GM23338 (cell line): ENCODE measurements at regions not wholly inside any gene's neighbourhood (a gene's known extent, or its start where the extent isn't known, plus 50 kb on each side); places are given as distances from the start of the nearest gene placed in this dataset.
A peak's percentile ranks its signal among the peaks of the same experiment; 100 is the strongest.

Experiments used
- ATAC-seq: fragments of 200-7000 bp; cut with Tn5 transposase; 3 replicates; pipeline ENCODE4 v1.9.1; 2020
- DNase-seq: peaks from one replicate; pipeline ENCODE4 v3.0.0-alpha.2; 2015; ENCODE audit warnings: low spot score
- H2AFZ ChIP-seq: fragments of 200-600 bp; sonication (generic); 2 replicates; pipeline ENCODE4 v1.8.0; 2016; ENCODE audit warnings: antibody characterized with exemption, mild to moderate bottlenecking, moderate library complexity
- H3F3A ChIP-seq: fragments of 200-600 bp; sonication (generic); replicated peaks from 2 replicates; pipeline ENCODE4 v1.8.0; 2017; ENCODE audit warnings: antibody characterized with exemption, mixed run types, low read depth
- H3K27ac ChIP-seq: fragments of 200-600 bp; sonication (generic); 2 replicates; pipeline ENCODE4 v1.6.1; 2016; ENCODE audit warnings: low read depth
- H3K27me3 ChIP-seq: fragments of 200-600 bp; sonication (generic); 2 replicates; pipeline ENCODE4 v1.8.0; 2016; ENCODE audit warnings: mild to moderate bottlenecking, mixed run types, moderate library complexity; ENCODE audit not compliant: insufficient read depth
- H3K36me3 ChIP-seq: fragments of 200-600 bp; sonication (generic); 2 replicates; pipeline ENCODE4 v1.8.0; 2016; ENCODE audit warnings: mild to moderate bottlenecking; ENCODE audit not compliant: insufficient read depth
- H3K4me1 ChIP-seq: fragments of 200-600 bp; sonication (generic); 2 replicates; pipeline ENCODE4 v1.8.0; 2016; ENCODE audit warnings: mild to moderate bottlenecking, moderate library complexity; ENCODE audit not compliant: insufficient read depth
- H3K4me2 ChIP-seq: fragments of 200-600 bp; sonication (generic); 2 replicates; pipeline ENCODE4 v1.7.1; 2017; ENCODE audit warnings: mixed run types
- H3K4me3 ChIP-seq: fragments of 200-600 bp; sonication (generic); 2 replicates; pipeline ENCODE4 v1.6.1; 2016; ENCODE audit warnings: mixed run types
- H3K79me2 ChIP-seq: fragments of 200-600 bp; sonication (generic); replicated peaks from 2 replicates; pipeline ENCODE4 v1.8.0; 2017; ENCODE audit warnings: mild to moderate bottlenecking; ENCODE audit not compliant: insufficient read depth
- H3K9me2 ChIP-seq: fragments of 200-600 bp; sonication (generic); 2 replicates; pipeline ENCODE4 v1.8.0; 2017; ENCODE audit not compliant: insufficient read depth
- H4K20me1 ChIP-seq: fragments of 200-600 bp; sonication (generic); replicated peaks from 2 replicates; pipeline ENCODE4 v1.8.0; 2017; ENCODE audit warnings: mild to moderate bottlenecking; ENCODE audit not compliant: insufficient read depth
- H3K27ac Mint-ChIP-seq: 2 replicates; pipeline ENCODE4 v1.8.0; 2020; ENCODE audit warnings: inconsistent platforms, mild to moderate bottlenecking, moderate library complexity, mixed read lengths
- H3K27me3 Mint-ChIP-seq: 3 replicates; pipeline ENCODE4 v1.8.0; 2022; ENCODE audit warnings: low read depth, mild to moderate bottlenecking, moderate library complexity, mixed read lengths, inconsistent platforms; ENCODE audit not compliant: insufficient read depth, poor library complexity
- H3K36me3 Mint-ChIP-seq: 3 replicates; pipeline ENCODE4 v1.8.0; 2021; ENCODE audit warnings: low read depth, mild to moderate bottlenecking, inconsistent platforms, moderate library complexity, mixed read lengths
- H3K4me1 Mint-ChIP-seq: 3 replicates; pipeline ENCODE4 v1.8.0; 2020; ENCODE audit warnings: mild to moderate bottlenecking, inconsistent platforms, mixed read lengths
- H3K4me3 Mint-ChIP-seq: 3 replicates; pipeline ENCODE4 v1.8.0; 2021; ENCODE audit warnings: moderate library complexity, mild to moderate bottlenecking, inconsistent platforms, mixed read lengths
- H3K9me3 Mint-ChIP-seq: 3 replicates; pipeline ENCODE4 v1.8.0; 2020; ENCODE audit warnings: moderate library complexity, mild to moderate bottlenecking, inconsistent platforms, mixed read lengths
- CREB1 ChIP-seq: fragments of 250-450 bp; sonication (Bioruptor Pico); IDR thresholded peaks from 2 replicates; pipeline ENCODE4 v1.5.0; 2020; ENCODE audit warnings: low read depth, mild to moderate bottlenecking, moderate library complexity
- EZH2 ChIP-seq: fragments of 200-600 bp; sonication (generic); IDR thresholded peaks from one replicate; pipeline ENCODE4 v1.8.0; 2017; ENCODE audit warnings: antibody characterized with exemption, mild to moderate bottlenecking, low read depth; ENCODE audit not compliant: unreplicated experiment
- EZH2phosphoT487 ChIP-seq: fragments of 200-600 bp; sonication (generic); IDR thresholded peaks from one replicate; pipeline ENCODE4 v1.8.1; 2018; ENCODE audit warnings: antibody characterized with exemption; ENCODE audit not compliant: unreplicated experiment
- JUNB ChIP-seq: IDR thresholded peaks from one replicate; pipeline ENCODE4 v1.6.1; 2016; ENCODE audit warnings: antibody characterized with exemption; ENCODE audit not compliant: unreplicated experiment
- NANOG ChIP-seq: IDR thresholded peaks from 2 replicates; pipeline ENCODE4 v1.6.1; 2016; ENCODE audit warnings: antibody characterized with exemption, borderline replicate concordance
- POLR2AphosphoS5 ChIP-seq: IDR thresholded peaks from 2 replicates; pipeline ENCODE4 v1.6.1; 2016; ENCODE audit warnings: antibody characterized with exemption, low read depth
- STAT1 ChIP-seq: IDR thresholded peaks from one replicate; pipeline ENCODE4 v1.6.1; 2016; ENCODE audit warnings: antibody characterized with exemption; ENCODE audit not compliant: unreplicated experiment
- ZNF114 ChIP-seq: fragments of 250-450 bp; sonication (Bioruptor Pico); IDR thresholded peaks from 2 replicates; pipeline ENCODE4 v1.5.0; 2020; ENCODE audit warnings: mild to moderate bottlenecking, moderate library complexity
- TF ChIP-seq, protein P1 (sequence below): IDR thresholded peaks from 2 replicates; pipeline ENCODE4 v1.6.1; 2016; ENCODE audit warnings: antibody characterized with exemption
- TF ChIP-seq, protein P2 (sequence below): IDR thresholded peaks from one replicate; pipeline ENCODE4 v1.6.1; 2018; ENCODE audit warnings: antibody characterized with exemption; ENCODE audit not compliant: unreplicated experiment
- TF ChIP-seq, protein P3 (sequence below), 2 experiments: fragments of 200-600 bp in 1 of 2; sonication (generic) in 1 of 2; conservative IDR thresholded peaks; 2 replicates each; pipeline versions ENCODE4 v1.5.1 to v1.6.1; 2016 to 2017; ENCODE audit warnings: antibody characterized with exemption in 2 of 2, low read depth in 2 of 2, mild to moderate bottlenecking in 2 of 2, moderate library complexity in 1 of 2

DNA sequence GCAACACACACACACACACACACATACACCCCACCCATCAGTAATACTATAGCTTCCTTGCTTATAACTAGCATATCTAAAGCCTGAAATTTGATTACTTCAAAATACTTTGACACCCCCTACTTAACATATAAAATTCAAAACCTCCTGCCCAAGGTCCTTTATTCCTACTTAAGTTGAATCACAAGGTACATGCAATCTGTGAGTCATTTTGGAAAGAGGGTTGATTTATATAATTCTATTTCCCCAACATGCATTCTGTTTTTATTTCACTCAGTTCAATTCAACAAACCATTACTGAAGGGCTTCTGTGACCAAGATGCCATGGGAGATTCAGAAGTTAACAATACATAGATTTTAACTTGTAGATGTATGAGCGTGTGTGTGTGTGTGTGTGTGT, 420.7 kb downstream of the METTL4 start (continued):
- TF ChIP-seq, protein P1, sequence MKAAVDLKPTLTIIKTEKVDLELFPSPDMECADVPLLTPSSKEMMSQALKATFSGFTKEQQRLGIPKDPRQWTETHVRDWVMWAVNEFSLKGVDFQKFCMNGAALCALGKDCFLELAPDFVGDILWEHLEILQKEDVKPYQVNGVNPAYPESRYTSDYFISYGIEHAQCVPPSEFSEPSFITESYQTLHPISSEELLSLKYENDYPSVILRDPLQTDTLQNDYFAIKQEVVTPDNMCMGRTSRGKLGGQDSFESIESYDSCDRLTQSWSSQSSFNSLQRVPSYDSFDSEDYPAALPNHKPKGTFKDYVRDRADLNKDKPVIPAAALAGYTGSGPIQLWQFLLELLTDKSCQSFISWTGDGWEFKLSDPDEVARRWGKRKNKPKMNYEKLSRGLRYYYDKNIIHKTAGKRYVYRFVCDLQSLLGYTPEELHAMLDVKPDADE, result no peak
- TF ChIP-seq POLR2AphosphoS5 (no peak), STAT1 (no peak), ZNF114 (no peak)
- TF ChIP-seq, protein P2, sequence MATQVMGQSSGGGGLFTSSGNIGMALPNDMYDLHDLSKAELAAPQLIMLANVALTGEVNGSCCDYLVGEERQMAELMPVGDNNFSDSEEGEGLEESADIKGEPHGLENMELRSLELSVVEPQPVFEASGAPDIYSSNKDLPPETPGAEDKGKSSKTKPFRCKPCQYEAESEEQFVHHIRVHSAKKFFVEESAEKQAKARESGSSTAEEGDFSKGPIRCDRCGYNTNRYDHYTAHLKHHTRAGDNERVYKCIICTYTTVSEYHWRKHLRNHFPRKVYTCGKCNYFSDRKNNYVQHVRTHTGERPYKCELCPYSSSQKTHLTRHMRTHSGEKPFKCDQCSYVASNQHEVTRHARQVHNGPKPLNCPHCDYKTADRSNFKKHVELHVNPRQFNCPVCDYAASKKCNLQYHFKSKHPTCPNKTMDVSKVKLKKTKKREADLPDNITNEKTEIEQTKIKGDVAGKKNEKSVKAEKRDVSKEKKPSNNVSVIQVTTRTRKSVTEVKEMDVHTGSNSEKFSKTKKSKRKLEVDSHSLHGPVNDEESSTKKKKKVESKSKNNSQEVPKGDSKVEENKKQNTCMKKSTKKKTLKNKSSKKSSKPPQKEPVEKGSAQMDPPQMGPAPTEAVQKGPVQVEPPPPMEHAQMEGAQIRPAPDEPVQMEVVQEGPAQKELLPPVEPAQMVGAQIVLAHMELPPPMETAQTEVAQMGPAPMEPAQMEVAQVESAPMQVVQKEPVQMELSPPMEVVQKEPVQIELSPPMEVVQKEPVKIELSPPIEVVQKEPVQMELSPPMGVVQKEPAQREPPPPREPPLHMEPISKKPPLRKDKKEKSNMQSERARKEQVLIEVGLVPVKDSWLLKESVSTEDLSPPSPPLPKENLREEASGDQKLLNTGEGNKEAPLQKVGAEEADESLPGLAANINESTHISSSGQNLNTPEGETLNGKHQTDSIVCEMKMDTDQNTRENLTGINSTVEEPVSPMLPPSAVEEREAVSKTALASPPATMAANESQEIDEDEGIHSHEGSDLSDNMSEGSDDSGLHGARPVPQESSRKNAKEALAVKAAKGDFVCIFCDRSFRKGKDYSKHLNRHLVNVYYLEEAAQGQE, result no peak

DNA sequence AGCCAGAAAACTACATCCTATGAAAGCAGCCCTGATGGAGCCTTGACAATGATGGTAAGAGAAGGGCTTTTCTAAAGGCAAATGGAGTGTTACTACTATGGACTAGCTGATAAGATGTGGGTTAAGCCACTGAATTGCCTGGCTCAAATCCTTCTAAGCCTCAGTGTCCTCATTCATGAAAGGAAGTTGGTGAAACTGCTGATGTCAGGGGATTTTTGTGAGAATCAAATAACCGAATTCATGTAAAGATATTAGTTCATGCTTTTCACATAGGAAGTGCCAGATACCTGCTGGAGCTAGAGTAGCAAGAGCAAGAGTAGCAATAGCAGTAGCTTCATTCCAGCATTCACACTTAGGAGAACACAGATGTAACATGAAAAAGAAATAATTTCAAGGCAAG, 417.0 kb downstream of the METTL4 start:
- H3F3A ChIP-seq, result no peaks in the 10 kb centered on the region
- peaks cover 5% of the 10 kb centered on the region; the same call in 1 of the 2 replicates for H3K9me2 ChIP-seq
- H3K4me3 ChIP-seq, result no peak overlapping the region
- H2AFZ ChIP-seq, result no peak overlapping the region
- H3K79me2 ChIP-seq, result no peaks in the 10 kb centered on the region
- ATAC-seq (no peak), DNase-seq (no peak)
- H3K27me3 ChIP-seq, result no peaks in the 10 kb centered on the region
- Mint-ChIP-seq H3K27me3 (no peaks in the 10 kb centered on the region), H3K27ac (no peak overlapping the region), H3K9me3 (peaks cover 21% of the 10 kb centered on the region), H3K4me1 (no peaks in the 10 kb centered on the region), H3K36me3 (peaks cover 4% of the 10 kb centered on the region; the same call in 1 of the 3 replicates), H3K4me3 (no peak overlapping the region)
- H4K20me1 ChIP-seq, result no peaks in the 10 kb centered on the region
- no peaks in the 10 kb centered on the region for H3K4me1 ChIP-seq
- TF ChIP-seq POLR2AphosphoS5 (no peak), CREB1 (CRISPR knock-in tag) (no peak), EZH2 (no peak), ZNF114 (no peak)
- H3K36me3 ChIP-seq, result peaks cover 9% of the 10 kb centered on the region
- H3K4me2 ChIP-seq, result no peak overlapping the region
- H3K27ac ChIP-seq, result no peak overlapping the region

DNA sequence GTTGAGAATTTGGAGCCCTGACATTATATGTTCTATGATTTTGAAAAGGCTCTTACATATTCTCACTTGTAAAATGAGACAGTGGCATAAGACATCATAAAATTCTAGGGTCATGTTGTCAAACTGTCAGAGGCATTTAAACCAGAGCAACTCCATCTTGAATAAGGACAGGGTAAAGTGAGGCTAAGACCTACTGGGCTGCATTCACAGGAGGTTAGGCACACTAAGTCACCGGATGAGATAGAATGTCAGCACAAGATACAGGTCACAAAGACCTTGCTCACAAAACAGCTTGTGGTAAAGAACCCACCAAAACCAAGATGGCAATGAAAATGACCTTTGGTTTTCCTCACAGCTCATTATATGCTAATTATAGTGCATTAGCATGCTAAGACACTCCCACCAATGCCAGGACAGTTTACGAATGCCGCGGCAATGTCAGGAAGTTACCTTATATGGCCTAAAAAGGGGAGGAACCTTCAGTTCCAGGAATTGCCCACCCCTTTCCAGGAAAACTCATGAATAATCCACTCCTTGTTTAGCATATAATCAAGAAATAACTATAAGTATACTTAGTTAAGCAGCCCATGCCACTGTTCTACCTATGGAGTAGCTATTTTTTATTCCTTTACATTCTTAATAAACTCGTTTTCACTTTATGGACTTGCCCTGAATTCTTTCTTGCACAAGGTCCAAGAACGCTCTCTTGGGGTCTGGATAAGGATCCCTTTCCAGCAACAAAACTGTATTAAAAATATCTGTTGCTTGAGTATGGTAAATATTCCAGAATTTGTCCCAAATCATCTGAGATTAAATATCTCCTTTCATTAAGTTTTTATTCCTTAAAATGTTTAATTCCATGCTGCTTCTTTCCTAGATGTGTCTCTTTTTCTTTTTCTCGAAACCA, 406.4 kb downstream of the METTL4 start:
- H2AFZ ChIP-seq, result no peak overlapping the region
- no peaks in the 10 kb centered on the region for H3K4me1 ChIP-seq
- H3K79me2 ChIP-seq, result no peaks in the 10 kb centered on the region
- no peaks in the 10 kb centered on the region for H3K27me3 ChIP-seq
- H3K36me3 Mint-ChIP-seq, result peaks cover 9% of the 10 kb centered on the region; the same call in 1 of the 3 replicates
- H3K27me3 Mint-ChIP-seq, result peaks cover 2% of the 10 kb centered on the region
- peaks cover 13% of the 10 kb centered on the region; the same call in 1 of the 2 replicates for H3K9me2 ChIP-seq
- H3K4me2 ChIP-seq, result no peak overlapping the region
- no peaks in the 10 kb centered on the region for H3K36me3 ChIP-seq
- H3K4me3 ChIP-seq, result no peak overlapping the region
- H3K27ac Mint-ChIP-seq, result no peak overlapping the region
- ATAC-seq (no peak), DNase-seq (peak; percentile 10)
- no peak overlapping the region for H3K4me3 Mint-ChIP-seq
- H3F3A ChIP-seq, result no peaks in the 10 kb centered on the region
- H3K4me1 Mint-ChIP-seq, result no peaks in the 10 kb centered on the region; the same call in 1 of the 3 replicates
- no peak overlapping the region for H3K27ac ChIP-seq
- no peaks in the 10 kb centered on the region for H4K20me1 ChIP-seq
- H3K9me3 Mint-ChIP-seq, result peaks cover 21% of the 10 kb centered on the region
- TF ChIP-seq, protein P3, sequence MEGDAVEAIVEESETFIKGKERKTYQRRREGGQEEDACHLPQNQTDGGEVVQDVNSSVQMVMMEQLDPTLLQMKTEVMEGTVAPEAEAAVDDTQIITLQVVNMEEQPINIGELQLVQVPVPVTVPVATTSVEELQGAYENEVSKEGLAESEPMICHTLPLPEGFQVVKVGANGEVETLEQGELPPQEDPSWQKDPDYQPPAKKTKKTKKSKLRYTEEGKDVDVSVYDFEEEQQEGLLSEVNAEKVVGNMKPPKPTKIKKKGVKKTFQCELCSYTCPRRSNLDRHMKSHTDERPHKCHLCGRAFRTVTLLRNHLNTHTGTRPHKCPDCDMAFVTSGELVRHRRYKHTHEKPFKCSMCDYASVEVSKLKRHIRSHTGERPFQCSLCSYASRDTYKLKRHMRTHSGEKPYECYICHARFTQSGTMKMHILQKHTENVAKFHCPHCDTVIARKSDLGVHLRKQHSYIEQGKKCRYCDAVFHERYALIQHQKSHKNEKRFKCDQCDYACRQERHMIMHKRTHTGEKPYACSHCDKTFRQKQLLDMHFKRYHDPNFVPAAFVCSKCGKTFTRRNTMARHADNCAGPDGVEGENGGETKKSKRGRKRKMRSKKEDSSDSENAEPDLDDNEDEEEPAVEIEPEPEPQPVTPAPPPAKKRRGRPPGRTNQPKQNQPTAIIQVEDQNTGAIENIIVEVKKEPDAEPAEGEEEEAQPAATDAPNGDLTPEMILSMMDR (conservative IDR thresholded peaks at IDR 0.05; ENCODE audit: low read depth in 2 of 2), result no peak
- TF ChIP-seq JUNB, result no peak
- TF ChIP-seq POLR2AphosphoS5, result no peak
- TF ChIP-seq NANOG, result no peak
- no peak for TF ChIP-seq ZNF114
- TF ChIP-seq EZH2, result no peak
- TF ChIP-seq, protein P2, result no peak
- no peak for TF ChIP-seq CREB1 (CRISPR knock-in tag)
- TF ChIP-seq EZH2phosphoT487, result no peak
